Gastrocnemius medialis (tissue), 4 donors: ENCODE measurements at regions not wholly inside any gene's neighbourhood (a gene's known extent, or its start where the extent isn't known, plus 50 kb on each side); places are given as distances from the start of the nearest gene placed in this dataset.

Experiments used
- CTCF ChIP-seq, 5 experiments: fragments of 450-650 bp in 3 of 5; fragments of 200-600 bp in 2 of 5; sonication (generic) in 2 of 5; IDR thresholded peaks in 4 of 5; conservative IDR thresholded peaks in 1 of 5; 1 replicate in 4 of 5; 2 replicates in 1 of 5; pipeline ENCODE4 v1.5.1; 2016 to 2019; ENCODE audit warnings: antibody characterized with exemption in 5 of 5, mild to moderate bottlenecking in 3 of 5, moderate library complexity in 3 of 5
- POLR2A ChIP-seq, 2 donors: fragments of 450-650 bp; IDR thresholded peaks; one replicate each; pipeline ENCODE4 v1.6.1; 2017; ENCODE audit warnings: antibody characterized with exemption in 2 of 2, mild to moderate bottlenecking in 2 of 2, moderate library complexity in 2 of 2

GRCh38 chr18:61039251-61039650 is 294.0 kb upstream of the CDH20 start:
- TF ChIP-seq CTCF (IDR thresholded peaks at IDR 0.05 in 4 of 5, conservative IDR thresholded peaks at IDR 0.05 in 1 of 5): no peak
- no peak for TF ChIP-seq POLR2A (IDR thresholded peaks at IDR 0.05)
